Glomerular endothelial cell (primary cell): ENCODE measurements at regions not wholly inside any gene's neighbourhood (a gene's known extent, or its start where the extent isn't known, plus 50 kb on each side); places are given as distances from the start of the nearest gene placed in this dataset.
"Not testable (repeated sequence)": the region's sequence is repeated elsewhere in the genome, so short reads cannot be mapped to it uniquely, and the experiment has no call there.

Source experiments
- DNase-seq: peaks from one replicate; pipeline ENCODE4 v3.0.0-alpha.2; 2011; ENCODE audit warnings: low read depth, low spot score; ENCODE audit errors: extremely low read depth

DNA sequence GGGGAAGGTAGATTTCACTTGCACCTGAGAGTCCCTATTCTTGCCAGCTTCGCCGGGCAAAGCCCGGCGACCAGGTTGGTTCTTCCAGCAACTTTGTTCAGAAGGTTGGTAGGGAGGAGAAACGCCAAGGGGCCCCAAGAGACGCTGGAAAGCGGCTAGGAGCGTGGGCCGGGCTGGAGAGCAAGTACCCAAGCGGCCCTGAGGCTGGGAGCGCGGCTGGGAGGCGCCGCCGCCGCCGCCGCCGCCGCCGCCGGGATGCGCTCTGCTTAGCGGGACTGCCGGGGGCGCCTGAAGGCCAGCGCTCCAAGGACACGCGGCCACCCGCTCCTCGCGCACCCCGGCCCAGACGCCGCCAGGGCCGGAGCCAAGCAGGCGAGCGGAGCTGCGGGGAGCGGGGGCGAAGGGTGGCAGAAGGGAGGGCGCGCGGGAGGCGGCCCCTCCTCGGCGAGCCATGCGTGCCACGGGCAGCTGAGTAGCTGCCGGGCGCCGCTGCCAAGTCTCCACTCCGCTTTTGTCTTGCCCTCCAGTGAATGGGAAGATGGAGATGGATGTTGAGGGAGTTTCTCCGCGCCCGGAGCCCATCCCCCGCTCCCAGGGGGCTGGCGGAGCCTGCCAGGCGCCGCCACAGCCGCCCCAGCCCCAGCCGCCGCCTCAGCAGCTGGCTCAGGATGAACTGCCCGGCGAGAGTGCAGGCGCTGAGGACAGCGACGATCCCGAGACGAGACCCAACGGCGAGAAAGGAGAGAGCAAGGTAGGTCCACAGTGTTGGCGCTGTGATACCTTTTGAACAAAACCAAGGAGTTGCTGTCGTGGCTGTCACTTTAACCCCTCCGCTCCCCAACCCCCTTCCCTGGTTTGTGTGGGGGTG lies 227.4 kb upstream of the AZI2 start:
- DNase-seq = no peak

DNA sequence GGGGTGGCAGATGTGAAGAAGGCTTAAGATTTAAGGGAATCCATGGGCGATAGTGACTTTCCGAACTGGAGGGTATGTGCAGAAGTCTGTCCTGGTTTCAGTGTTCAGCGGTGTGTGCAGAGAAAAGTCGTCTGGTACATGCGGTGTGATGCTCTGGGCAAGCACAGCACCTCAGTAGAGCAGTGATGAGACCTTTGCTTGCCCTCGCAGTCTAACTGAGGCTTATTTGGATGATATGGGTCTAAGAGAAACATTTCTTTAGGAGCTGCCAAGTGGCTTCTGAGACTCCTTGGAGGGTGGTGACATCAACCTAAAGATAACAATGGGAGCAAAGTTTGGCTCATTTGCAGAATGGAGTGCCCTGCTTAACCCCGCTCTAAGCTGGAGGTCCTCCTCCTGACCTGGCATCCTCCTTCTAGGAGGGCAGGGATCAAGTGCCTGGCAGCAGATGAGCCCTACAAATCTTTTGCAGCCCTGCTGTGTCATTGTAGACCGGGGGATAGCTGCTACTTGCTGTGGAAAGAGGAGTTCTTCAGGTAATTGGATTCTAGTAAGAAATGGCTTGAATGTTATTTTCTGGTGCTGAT lies 228.1 kb upstream of the AZI2 start:
- no peak for DNase-seq

- DNase-seq = no peak
Observed at GRCh38 chr3:28577941-28578500, 229.4 kb upstream of the AZI2 start.

- DNase-seq = no peak
Observed at GRCh38 chr3:28586325-28586724, 237.7 kb upstream of the AZI2 start.

DNA sequence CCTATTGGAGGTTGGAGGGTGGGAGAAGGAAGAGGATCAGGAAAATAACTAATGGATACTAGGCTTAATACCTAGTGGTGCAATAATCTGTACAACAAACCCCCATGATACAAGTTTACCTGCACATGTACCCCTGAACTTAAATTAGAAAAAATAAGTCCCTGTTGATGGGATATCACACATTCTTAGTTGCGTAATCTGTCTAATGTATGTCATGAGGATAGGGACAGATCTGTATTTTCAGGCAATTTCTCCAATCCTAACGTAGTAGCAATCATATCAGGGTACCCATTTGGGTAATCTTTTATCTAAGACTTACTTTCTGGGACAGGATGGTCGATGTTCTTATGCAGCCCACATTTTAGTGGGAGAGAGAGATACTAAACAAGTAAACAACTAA lies 239.1 kb upstream of the AZI2 start:
- no peak for DNase-seq

GRCh38 chr3:28590216-28590615 lies 241.6 kb upstream of the AZI2 start:
- DNase-seq = no peak

DNA sequence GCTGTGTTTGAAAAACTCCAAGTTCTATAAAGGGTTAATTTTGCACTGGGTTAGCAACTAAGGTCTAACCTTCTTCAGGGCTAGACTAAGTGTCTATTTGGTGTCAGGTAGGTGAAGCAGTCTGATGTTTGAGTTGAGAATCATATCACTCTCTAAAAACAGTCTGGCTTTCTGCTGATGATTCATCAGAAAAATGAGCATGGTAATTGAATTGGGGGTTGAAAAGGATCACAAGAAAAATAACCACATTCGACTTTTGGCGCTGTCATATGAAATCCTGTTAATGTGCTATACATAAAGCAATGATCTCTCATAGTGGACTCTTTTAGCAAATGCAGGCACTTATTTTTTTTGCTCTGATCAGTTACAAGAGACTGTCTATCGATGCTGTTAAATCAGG lies 242.2 kb upstream of the AZI2 start:
- no peak for DNase-seq

- DNase-seq = no peak
Observed at GRCh38 chr3:28595372-28595771, 246.7 kb upstream of the AZI2 start.

- no peak for DNase-seq
Observed at GRCh38 chr3:28597452-28597851, 248.8 kb upstream of the AZI2 start.

- DNase-seq = no peak
Observed at GRCh38 chr3:28598165-28598564, 249.5 kb upstream of the AZI2 start.

GRCh38 chr3:28601291-28601690 lies 252.7 kb upstream of the AZI2 start:
- no peak for DNase-seq

GRCh38 chr3:28606283-28606682 lies 257.7 kb upstream of the AZI2 start:
- no peak for DNase-seq

GRCh38 chr3:28612232-28612631 lies 263.6 kb upstream of the AZI2 start:
- DNase-seq = no peak

DNA sequence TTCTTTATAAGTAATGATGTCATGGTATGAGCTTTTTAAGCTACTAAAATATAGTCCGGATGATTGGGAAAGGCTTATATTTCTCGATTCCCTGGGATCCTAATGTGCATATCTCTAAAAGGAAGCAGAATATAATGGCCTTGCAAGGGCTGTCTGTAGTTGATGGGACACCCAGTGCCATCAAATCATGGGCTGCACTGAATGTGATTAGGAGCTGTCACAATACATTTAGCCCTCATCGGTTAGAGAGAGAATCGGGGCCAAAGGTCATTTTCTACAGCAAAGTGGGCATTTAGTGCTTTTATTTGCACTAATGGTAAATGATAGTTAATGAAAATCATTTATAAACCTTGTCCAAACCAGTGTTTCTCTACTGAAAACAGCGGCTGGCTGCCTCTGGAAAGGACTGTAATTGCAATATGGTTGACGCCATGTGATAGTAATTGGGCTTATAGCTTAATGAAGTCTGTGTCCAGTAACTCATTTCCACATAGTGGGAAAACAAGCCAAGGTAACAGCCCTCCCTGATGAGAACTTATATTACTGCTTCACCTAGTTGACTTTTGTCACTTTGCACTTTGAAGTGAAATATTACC lies 265.0 kb upstream of the AZI2 start:
- no peak for DNase-seq

DNA sequence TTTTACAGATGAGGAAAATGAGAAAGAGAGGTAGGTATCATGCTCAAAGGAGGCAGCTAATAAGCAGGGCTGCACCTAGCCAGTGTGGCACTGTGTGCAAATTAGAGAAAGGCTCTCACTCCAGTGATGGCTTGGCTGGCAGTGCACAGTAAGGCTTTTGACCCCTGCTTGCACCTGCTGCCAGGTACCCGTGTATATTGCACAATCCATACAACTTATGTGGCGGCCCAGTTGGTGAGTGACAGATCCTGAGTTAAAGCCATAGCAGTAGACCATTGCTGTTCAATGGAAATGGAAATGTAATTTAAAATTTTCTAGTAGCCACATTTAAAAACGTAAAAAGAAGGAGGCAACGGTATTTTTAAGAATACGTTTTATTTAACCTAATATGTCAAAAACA lies 266.4 kb upstream of the AZI2 start:
- no peak for DNase-seq

DNA sequence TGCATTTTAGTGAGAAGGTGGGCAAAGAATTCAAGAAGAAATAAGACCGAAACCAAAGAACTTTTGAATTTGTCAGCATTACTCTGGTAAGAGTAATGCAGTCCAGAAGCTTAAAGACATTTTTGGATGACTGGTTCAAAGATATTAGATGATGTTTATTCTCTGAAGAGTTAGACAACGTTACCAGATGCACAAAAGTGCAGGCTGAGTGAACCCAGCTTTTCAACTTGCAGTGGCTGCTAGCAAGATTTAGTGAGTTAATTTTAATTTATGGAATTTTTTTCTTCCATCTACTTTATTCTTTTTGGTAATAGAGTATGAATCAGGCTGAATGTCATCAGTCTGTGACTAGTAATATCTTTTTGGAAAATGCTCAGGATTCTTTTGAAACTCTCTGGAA lies 267.3 kb upstream of the AZI2 start:
- DNase-seq = no peak

DNA sequence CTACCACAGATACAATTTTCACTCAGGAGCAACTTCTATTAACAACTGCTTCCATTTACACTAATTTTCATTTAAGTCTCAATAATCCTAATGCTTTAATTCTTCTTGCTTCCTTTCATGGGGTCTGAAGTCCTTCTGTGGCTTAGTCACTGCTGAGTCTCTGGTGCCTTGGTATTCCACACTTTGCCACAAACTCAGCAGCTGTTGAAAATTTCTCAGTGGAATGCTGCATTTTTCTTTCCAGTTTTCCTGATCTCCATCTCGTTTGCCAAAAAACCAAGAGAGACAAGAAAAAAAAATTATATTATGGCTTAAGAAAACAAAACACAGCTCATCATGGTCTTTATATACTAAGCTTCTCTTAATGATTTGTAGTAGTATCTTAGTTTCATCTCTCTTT lies 269.2 kb upstream of the AZI2 start:
- no peak for DNase-seq

- no peak for DNase-seq
Observed at GRCh38 chr3:28623106-28623505, 274.5 kb upstream of the AZI2 start.

DNA sequence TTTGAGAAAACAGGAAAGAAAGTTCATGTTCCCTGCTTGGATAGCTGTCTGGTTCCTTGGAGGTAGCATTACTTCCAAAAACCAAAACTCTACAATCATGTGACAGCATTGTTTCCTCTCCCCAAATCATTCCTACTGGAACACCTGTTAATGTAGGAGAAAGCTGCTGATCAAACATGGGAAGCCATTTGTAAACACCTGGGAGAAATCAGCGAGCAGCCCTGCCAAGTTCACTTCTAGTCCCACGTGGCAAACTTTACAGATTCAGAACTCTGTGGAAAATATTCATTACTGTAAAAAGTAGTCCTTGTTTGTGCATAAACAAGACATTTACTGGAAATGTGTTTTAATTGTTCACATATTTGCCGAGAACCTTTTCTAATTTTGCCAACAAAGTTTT lies 275.5 kb upstream of the AZI2 start:
- no peak for DNase-seq

DNA sequence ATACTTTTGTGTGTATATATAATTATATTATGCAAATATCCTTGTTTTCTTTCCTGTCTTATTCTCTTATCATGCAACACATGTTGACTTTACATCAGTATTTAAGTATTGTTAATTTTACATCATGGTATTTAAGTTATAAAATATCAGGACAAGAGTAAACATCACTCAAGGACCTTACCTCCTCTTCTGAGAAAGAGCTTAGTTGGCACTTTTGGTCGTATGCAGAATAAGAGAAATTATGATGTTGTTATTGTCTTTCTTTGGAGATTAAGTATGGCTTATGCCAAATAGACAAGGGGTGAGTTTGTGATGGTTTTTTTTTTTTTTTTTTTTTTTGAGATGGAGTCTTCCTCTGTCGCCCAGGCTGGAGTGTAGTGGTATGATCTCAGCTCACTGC lies 279.2 kb upstream of the AZI2 start:
- DNase-seq = not testable (repeated sequence)

DNA sequence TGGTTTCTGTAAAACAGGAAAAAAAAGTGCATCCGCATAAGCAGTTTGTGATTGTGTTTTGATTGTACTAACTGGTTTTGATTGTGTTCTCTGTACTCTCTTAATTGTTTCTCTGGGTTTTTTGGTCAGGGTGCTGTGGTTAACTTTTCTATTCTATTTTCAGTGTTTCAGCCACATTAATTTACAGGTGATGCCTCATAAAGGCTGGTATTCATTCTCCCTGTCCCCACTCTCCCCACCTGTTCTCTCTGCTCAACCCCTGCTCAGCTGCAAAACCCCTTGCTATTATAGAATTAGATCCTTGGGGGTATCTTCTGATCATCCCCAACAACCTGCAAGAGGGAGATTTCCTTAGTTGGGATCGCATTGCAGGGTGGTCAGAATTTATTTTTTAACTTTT lies 285.4 kb upstream of the AZI2 start:
- no peak for DNase-seq

GRCh38 chr3:28637742-28638141 lies 289.1 kb upstream of the AZI2 start:
- no peak for DNase-seq
